BLaER1 treated with 17β-estradiol and CSF1 and Interleukin-3, amounts not matched to agents 10 nM and 100 nM (cell line): ENCODE measurements at regions not wholly inside any gene's neighbourhood (a gene's known extent, or its start where the extent isn't known, plus 50 kb on each side); places are given as distances from the start of the nearest gene placed in this dataset.

Experiments
- H3K27ac ChIP-seq, 11 experiments: shearing (Covaris generic); formaldehyde crosslinking; 2 replicates each; pipeline ENCODE4 v1.8.1; 2022
- H3K27me3 ChIP-seq, 11 experiments: shearing (Covaris generic); formaldehyde crosslinking; 2 replicates each; pipeline ENCODE4 v1.8.1; 2022
- H3K36me3 ChIP-seq, 11 experiments: shearing (Covaris generic); formaldehyde crosslinking; 2 replicates each; pipeline ENCODE4 v1.8.1; 2022
- H3K4me1 ChIP-seq, 10 experiments: shearing (Covaris generic); formaldehyde crosslinking; 2 replicates each; pipeline ENCODE4 v1.8.1; 2022
- H3K4me2 ChIP-seq, 11 experiments: shearing (Covaris generic); formaldehyde crosslinking; 2 replicates each; pipeline ENCODE4 v1.8.1; 2022
- H3K4me3 ChIP-seq, 10 experiments: shearing (Covaris generic); formaldehyde crosslinking; 2 replicates each; pipeline ENCODE4 v1.8.1; 2022
- H3K9ac ChIP-seq, 11 experiments: shearing (Covaris generic); formaldehyde crosslinking; 2 replicates each; pipeline ENCODE4 v1.8.1; 2022
- H3K9me3 ChIP-seq, 11 experiments: shearing (Covaris generic); formaldehyde crosslinking; replicated peaks in 1 of 11; 2 replicates each; pipeline ENCODE4 v1.8.1; 2022
- H4K20me1 ChIP-seq, 11 experiments: shearing (Covaris generic); formaldehyde crosslinking; 2 replicates each; pipeline ENCODE4 v1.8.1; 2022
- Cebpa-rat ChIP-seq, 11 experiments: shearing (Covaris generic); IDR thresholded peaks; 2 replicates each; pipeline ENCODE4 v1.8.1; 2022

- H3K9me3 ChIP-seq, result no peaks in the 10 kb centered on the region
- H3K36me3 ChIP-seq, result no peaks in the 10 kb centered on the region
- H3K4me1 ChIP-seq, result no peaks in the 10 kb centered on the region
- H3K9ac ChIP-seq, result no peak overlapping the region
- no peaks in the 10 kb centered on the region for H3K27me3 ChIP-seq
- no peaks in the 10 kb centered on the region for H4K20me1 ChIP-seq
- H3K27ac ChIP-seq, result no peak overlapping the region
- no peak overlapping the region for H3K4me3 ChIP-seq
- H3K4me2 ChIP-seq, result no peak overlapping the region
- no peak for TF ChIP-seq Cebpa-rat (IDR thresholded peaks at IDR 0.05)
Observed at GRCh38 chr12:126557659-126558058, 1492.4 kb downstream of the AACS start.

GRCh38 chr12:126558219-126558618 lies 1493.0 kb downstream of the AACS start:
- Histone ChIP-seq H3K4me2 (no peak overlapping the region), H3K4me1 (no peaks in the 10 kb centered on the region), H3K27ac (no peak overlapping the region), H3K9ac (no peak overlapping the region), H3K27me3 (no peaks in the 10 kb centered on the region), H3K36me3 (no peaks in the 10 kb centered on the region), H3K4me3 (no peak overlapping the region), H3K9me3 (no peaks in the 10 kb centered on the region), H4K20me1 (no peaks in the 10 kb centered on the region)
- TF ChIP-seq Cebpa-rat (IDR thresholded peaks at IDR 0.05), result no peak

GRCh38 chr12:126558810-126559209 lies 1493.6 kb downstream of the AACS start:
- Histone ChIP-seq H4K20me1 (no peaks in the 10 kb centered on the region), H3K4me1 (no peaks in the 10 kb centered on the region), H3K36me3 (no peaks in the 10 kb centered on the region), H3K4me2 (no peak overlapping the region), H3K9me3 (no peaks in the 10 kb centered on the region), H3K27me3 (no peaks in the 10 kb centered on the region), H3K9ac (no peak overlapping the region), H3K4me3 (no peak overlapping the region), H3K27ac (no peak overlapping the region)
- TF ChIP-seq Cebpa-rat (IDR thresholded peaks at IDR 0.05), result no peak

GRCh38 chr12:126567016-126567415 lies 1501.8 kb downstream of the AACS start:
- Histone ChIP-seq H3K4me1 (no peaks in the 10 kb centered on the region; a peak in 1 of 20 replicates), H3K36me3 (no peaks in the 10 kb centered on the region)
- no peak for TF ChIP-seq Cebpa-rat (IDR thresholded peaks at IDR 0.05)

GRCh38 chr12:126569706-126570105 lies 1504.5 kb downstream of the AACS start:
- no peak overlapping the region for H3K9ac ChIP-seq
- H3K4me2 ChIP-seq, result no peak overlapping the region
- no peaks in the 10 kb centered on the region for H3K27me3 ChIP-seq
- H3K9me3 ChIP-seq, result peaks cover 0 to 17% (median 8%) of the 10 kb centered on the region in 11 experiments; a peak in 10 of 22 replicates
- no peaks in the 10 kb centered on the region for H4K20me1 ChIP-seq
- no peaks in the 10 kb centered on the region for H3K36me3 ChIP-seq
- TF ChIP-seq Cebpa-rat (IDR thresholded peaks at IDR 0.05), result no peak
- H3K4me1 ChIP-seq, result no peaks in the 10 kb centered on the region; a peak in 1 of 20 replicates
- no peak overlapping the region for H3K4me3 ChIP-seq
- no peak overlapping the region for H3K27ac ChIP-seq

More at GRCh38 chr12:126567016-126567415, 1501.8 kb downstream of the AACS start:
- H3K9ac ChIP-seq, result no peak overlapping the region
- no peak overlapping the region for H3K27ac ChIP-seq
- H4K20me1 ChIP-seq, result no peaks in the 10 kb centered on the region
- H3K9me3 ChIP-seq, result peaks cover 0 to 17% (median 8%) of the 10 kb centered on the region in 11 experiments; a peak in 10 of 22 replicates
- H3K27me3 ChIP-seq, result no peaks in the 10 kb centered on the region
- no peak overlapping the region for H3K4me2 ChIP-seq
- H3K4me3 ChIP-seq, result no peak overlapping the region

GRCh38 chr12:126570566-126570965 lies 1505.3 kb downstream of the AACS start:
- Histone ChIP-seq H3K4me1 (no peaks in the 10 kb centered on the region; a peak in 1 of 20 replicates), H3K27ac (no peak overlapping the region), H3K36me3 (no peaks in the 10 kb centered on the region), H4K20me1 (no peaks in the 10 kb centered on the region), H3K27me3 (no peaks in the 10 kb centered on the region), H3K4me2 (no peak overlapping the region), H3K9ac (no peak overlapping the region), H3K4me3 (no peak overlapping the region), H3K9me3 (peaks cover 0 to 17% (median 8%) of the 10 kb centered on the region in 11 experiments; a peak in 10 of 22 replicates)
- no peak for TF ChIP-seq Cebpa-rat (IDR thresholded peaks at IDR 0.05)

GRCh38 chr12:126572170-126572569 lies 1506.9 kb downstream of the AACS start:
- H3K9me3 ChIP-seq, result peaks cover 0 to 11% (median 3%) of the 10 kb centered on the region in 11 experiments; a peak in 7 of 22 replicates
- no peak overlapping the region for H3K4me2 ChIP-seq
- no peak for TF ChIP-seq Cebpa-rat (IDR thresholded peaks at IDR 0.05)

GRCh38 chr12:126581655-126582054 lies 1516.4 kb downstream of the AACS start:
- H3K27ac ChIP-seq, result no peak overlapping the region
- H3K9ac ChIP-seq, result no peak overlapping the region
- no peaks in the 10 kb centered on the region for H4K20me1 ChIP-seq
- H3K27me3 ChIP-seq, result no peaks in the 10 kb centered on the region
- H3K4me3 ChIP-seq, result no peak overlapping the region
- no peaks in the 10 kb centered on the region for H3K4me1 ChIP-seq
- no peak overlapping the region for H3K4me2 ChIP-seq
- H3K9me3 ChIP-seq, result no peaks in the 10 kb centered on the region
- no peaks in the 10 kb centered on the region for H3K36me3 ChIP-seq
- no peak for TF ChIP-seq Cebpa-rat (IDR thresholded peaks at IDR 0.05)

More at GRCh38 chr12:126572170-126572569, 1506.9 kb downstream of the AACS start:
- Histone ChIP-seq H4K20me1 (no peaks in the 10 kb centered on the region), H3K4me3 (no peak overlapping the region), H3K36me3 (no peaks in the 10 kb centered on the region), H3K9ac (no peak overlapping the region), H3K4me1 (no peaks in the 10 kb centered on the region; a peak in 1 of 20 replicates), H3K27me3 (no peaks in the 10 kb centered on the region), H3K27ac (no peak overlapping the region)

GRCh38 chr12:126582231-126582630 lies 1517.0 kb downstream of the AACS start:
- Histone ChIP-seq H4K20me1 (no peaks in the 10 kb centered on the region), H3K4me2 (no peak overlapping the region), H3K4me1 (no peaks in the 10 kb centered on the region), H3K27me3 (no peaks in the 10 kb centered on the region), H3K36me3 (no peaks in the 10 kb centered on the region), H3K27ac (no peak overlapping the region), H3K9me3 (no peaks in the 10 kb centered on the region), H3K4me3 (no peak overlapping the region), H3K9ac (no peak overlapping the region)
- no peak for TF ChIP-seq Cebpa-rat (IDR thresholded peaks at IDR 0.05)

GRCh38 chr12:126588586-126589249 lies 1523.5 kb downstream of the AACS start:
- no peaks in the 10 kb centered on the region for H4K20me1 ChIP-seq
- no peaks in the 10 kb centered on the region for H3K27me3 ChIP-seq
- peaks cover 0 to 15% (median 10%) of the 10 kb centered on the region in 10 experiments; a peak in 15 of 20 replicates for H3K4me1 ChIP-seq
- H3K4me3 ChIP-seq, result no peak overlapping the region
- H3K9me3 ChIP-seq, result no peaks in the 10 kb centered on the region
- no peak for TF ChIP-seq Cebpa-rat (IDR thresholded peaks at IDR 0.05)
- H3K36me3 ChIP-seq, result no peaks in the 10 kb centered on the region
- H3K9ac ChIP-seq, result no peak overlapping the region
- no peak overlapping the region for H3K27ac ChIP-seq
- peak overlapping the region in 9 of 11 experiments; percentile 12 to 44 (median 31); a peak in 13 of 22 replicates for H3K4me2 ChIP-seq
